ENCODE measurements at regions not wholly inside any gene's neighbourhood (a gene's known extent, or its start where the extent isn't known, plus 50 kb on each side); places are given as distances from the start of the nearest gene placed in this dataset.

DNA sequence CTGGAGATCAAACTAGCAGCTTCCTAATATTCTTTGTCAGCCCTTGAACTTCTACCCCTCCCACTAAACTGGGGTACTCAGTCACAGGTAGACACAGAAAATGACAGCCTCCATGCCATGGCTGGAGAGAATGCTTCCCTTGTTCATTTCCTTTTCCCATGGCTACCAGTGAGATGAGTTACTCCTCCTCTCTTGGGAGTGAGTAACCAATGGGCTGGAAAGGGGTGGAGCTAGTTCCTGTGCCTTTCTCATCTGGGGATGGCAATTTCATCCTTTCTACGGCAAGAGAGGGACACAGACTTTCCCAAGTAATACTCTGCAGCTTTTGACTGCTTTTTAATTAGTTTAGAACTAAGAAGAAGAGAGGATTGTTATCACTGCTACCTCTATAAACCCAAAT is 1045.6 kb upstream of the WWC1 start:
- peaks cover 6% of the 10 kb centered on the region for H3K9me3 Mint-ChIP-seq
- intact Hi-C loops (cut with micrococcal nuclease), result no loop called here
- no peak for DNase-seq

DNA sequence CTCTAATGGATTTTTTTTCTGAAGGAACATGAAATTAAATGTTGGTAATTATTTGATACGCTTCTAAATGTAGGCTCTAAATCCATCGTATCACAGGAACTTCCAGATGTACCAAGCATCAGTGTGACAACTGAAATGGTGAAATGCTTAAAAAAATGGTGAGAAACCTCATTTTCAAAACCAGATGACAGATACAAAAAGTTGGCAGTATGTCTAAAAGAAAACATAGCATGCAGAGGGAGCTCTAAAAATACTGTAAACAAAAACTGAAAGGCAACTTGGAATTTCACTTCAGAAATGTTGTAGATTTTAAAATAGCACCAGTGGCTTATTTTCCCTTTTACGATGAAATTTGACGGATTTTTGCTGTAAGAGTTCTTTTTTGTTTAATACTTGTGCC is 1043.6 kb upstream of the WWC1 start:
- intact Hi-C loops (cut with micrococcal nuclease), result no loop called here
- H3K36me3 Mint-ChIP-seq (ENCODE audit: low read depth), result no peaks in the 10 kb centered on the region
- H3K9me3 Mint-ChIP-seq, result peaks cover 1% of the 10 kb centered on the region
- DNase-seq (no peak), ATAC-seq (no peak)
- ChIA-PET CTCF (no interaction called here), POLR2A (no interaction called here)
- H3K27ac Mint-ChIP-seq, result no peak overlapping the region
- TF ChIP-seq, protein P1, sequence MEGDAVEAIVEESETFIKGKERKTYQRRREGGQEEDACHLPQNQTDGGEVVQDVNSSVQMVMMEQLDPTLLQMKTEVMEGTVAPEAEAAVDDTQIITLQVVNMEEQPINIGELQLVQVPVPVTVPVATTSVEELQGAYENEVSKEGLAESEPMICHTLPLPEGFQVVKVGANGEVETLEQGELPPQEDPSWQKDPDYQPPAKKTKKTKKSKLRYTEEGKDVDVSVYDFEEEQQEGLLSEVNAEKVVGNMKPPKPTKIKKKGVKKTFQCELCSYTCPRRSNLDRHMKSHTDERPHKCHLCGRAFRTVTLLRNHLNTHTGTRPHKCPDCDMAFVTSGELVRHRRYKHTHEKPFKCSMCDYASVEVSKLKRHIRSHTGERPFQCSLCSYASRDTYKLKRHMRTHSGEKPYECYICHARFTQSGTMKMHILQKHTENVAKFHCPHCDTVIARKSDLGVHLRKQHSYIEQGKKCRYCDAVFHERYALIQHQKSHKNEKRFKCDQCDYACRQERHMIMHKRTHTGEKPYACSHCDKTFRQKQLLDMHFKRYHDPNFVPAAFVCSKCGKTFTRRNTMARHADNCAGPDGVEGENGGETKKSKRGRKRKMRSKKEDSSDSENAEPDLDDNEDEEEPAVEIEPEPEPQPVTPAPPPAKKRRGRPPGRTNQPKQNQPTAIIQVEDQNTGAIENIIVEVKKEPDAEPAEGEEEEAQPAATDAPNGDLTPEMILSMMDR (IDR thresholded peaks at IDR 0.05), result no peak
- H3K4me1 Mint-ChIP-seq (ENCODE audit: low read depth), result no peaks in the 10 kb centered on the region
- H3K4me3 Mint-ChIP-seq, result no peak overlapping the region
- H3K27me3 Mint-ChIP-seq, result no peaks in the 10 kb centered on the region

More for the DNA sequence above, 1045.6 kb upstream of the WWC1 start:
- Mint-ChIP-seq H3K36me3 (ENCODE audit: low read depth) (no peaks in the 10 kb centered on the region), H3K27ac (no peak overlapping the region), H3K4me1 (ENCODE audit: low read depth) (no peaks in the 10 kb centered on the region), H3K27me3 (no peaks in the 10 kb centered on the region), H3K4me3 (no peak overlapping the region)
- CTCF ChIA-PET, result no interaction called here
- ATAC-seq, result no peak
- TF ChIP-seq, protein P1 (IDR thresholded peaks at IDR 0.05), result no peak
- POLR2A ChIA-PET, result no interaction called here

DNA sequence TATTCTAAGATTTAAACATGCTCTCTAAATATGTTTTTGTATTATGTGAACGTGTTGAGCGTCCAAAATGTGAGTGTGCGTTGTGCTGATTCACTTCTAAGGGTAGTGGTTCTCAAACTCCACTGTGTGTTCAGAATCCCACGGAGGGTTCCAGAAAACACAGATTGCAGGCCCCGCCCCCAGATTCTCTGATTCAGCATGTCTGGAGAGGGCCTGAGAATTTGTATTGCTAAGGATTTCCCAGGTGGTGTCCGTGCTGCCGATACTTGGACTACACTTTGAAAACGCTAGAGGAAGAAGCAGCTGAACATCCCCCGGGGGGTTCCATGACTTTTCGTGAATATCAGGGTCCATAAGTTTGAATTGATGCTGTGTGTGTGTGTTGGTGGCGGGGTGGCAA is 1043.2 kb upstream of the WWC1 start:
- Mint-ChIP-seq H3K4me3 (no peak overlapping the region), H3K36me3 (ENCODE audit: low read depth) (no peaks in the 10 kb centered on the region), H3K9me3 (peaks cover 1% of the 10 kb centered on the region), H3K27ac (no peak overlapping the region), H3K27me3 (no peaks in the 10 kb centered on the region), H3K4me1 (ENCODE audit: low read depth) (no peaks in the 10 kb centered on the region)
- intact Hi-C loops (cut with micrococcal nuclease), result no loop called here
- TF ChIP-seq, protein P1 (IDR thresholded peaks at IDR 0.05), result no peak
- ChIA-PET POLR2A (no interaction called here), CTCF (no interaction called here)
- DNase-seq, result no peak
- ATAC-seq, result no peak

DNA sequence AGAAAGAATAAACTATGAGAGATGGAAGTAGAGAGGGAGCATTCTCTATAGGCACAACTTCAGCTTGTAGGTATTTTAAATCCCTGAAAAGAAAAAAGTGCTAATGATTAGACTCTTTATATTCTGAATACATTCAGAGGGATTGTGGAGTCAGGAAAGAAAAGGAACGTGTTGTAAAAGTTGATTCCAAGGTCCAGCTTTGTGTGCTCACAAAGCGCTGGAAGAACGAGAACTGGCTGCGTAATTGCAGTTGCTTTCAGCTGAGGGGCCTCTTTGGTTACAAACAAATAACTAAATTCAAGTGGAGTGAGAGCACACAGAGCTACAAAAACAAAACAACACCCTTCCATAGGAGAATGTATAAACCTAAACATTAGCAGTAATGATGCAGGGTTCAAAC is 1040.4 kb upstream of the WWC1 start:
- CTCF ChIA-PET, result no interaction called here

DNA sequence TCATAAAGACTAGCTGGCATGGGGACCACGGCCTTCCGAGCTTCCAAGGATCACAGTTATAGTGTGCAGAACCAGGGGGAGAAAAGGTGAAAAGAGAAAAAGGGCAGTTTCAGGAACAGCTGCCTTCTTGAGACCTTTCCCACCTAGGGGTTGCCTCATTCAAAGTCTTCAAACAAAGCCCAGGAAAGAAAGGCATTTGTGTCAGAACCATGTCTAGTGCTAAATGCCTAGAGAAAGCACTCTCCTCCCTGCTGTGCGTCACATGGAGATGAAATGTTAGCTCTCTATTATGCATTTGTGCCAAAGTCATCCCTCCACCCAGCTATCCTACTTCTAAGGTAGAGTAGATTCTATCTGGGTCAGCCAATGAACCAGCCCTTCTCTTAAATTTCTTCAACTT is 1037.3 kb upstream of the WWC1 start:
- no peaks in the 10 kb centered on the region for H3K27me3 Mint-ChIP-seq
- TF ChIP-seq, protein P1 (IDR thresholded peaks at IDR 0.05), result no peak
- DNase-seq, result no peak
- POLR2A ChIA-PET, result no interaction called here
- peaks cover 3% of the 10 kb centered on the region for H3K9me3 Mint-ChIP-seq
- CTCF ChIA-PET, result interaction anchor here (1.0 kb wide), 1 partner anchor 14 kb away, joined by 3 read pairs; no protein-coding TSS in a partner anchor
- intact Hi-C loops (cut with micrococcal nuclease), result no loop called here
- no peak for ATAC-seq
- no peak overlapping the region for H3K4me3 Mint-ChIP-seq
- no peaks in the 10 kb centered on the region for H3K4me1 Mint-ChIP-seq (ENCODE audit: low read depth)
- H3K36me3 Mint-ChIP-seq (ENCODE audit: low read depth), result no peaks in the 10 kb centered on the region
- no peak overlapping the region for H3K27ac Mint-ChIP-seq

More for the DNA sequence above, 1040.4 kb upstream of the WWC1 start:
- intact Hi-C loops (cut with micrococcal nuclease), result no loop called here
- H3K27me3 Mint-ChIP-seq, result no peaks in the 10 kb centered on the region
- DNase-seq (no peak), ATAC-seq (no peak)
- no peaks in the 10 kb centered on the region for H3K4me1 Mint-ChIP-seq (ENCODE audit: low read depth)
- H3K27ac Mint-ChIP-seq, result no peak overlapping the region
- no peaks in the 10 kb centered on the region for H3K36me3 Mint-ChIP-seq (ENCODE audit: low read depth)
- H3K9me3 Mint-ChIP-seq, result peaks cover 3% of the 10 kb centered on the region
- POLR2A ChIA-PET, result no interaction called here
- TF ChIP-seq, protein P1 (IDR thresholded peaks at IDR 0.05), result no peak
- no peak overlapping the region for H3K4me3 Mint-ChIP-seq

All from activated CD8-positive, alpha-beta T cell treated with anti-CD3 and anti-CD28 coated beads for 36 hours (primary cell).